DOHH2 (cell line): ENCODE measurements at regions not wholly inside any gene's neighbourhood (a gene's known extent, or its start where the extent isn't known, plus 50 kb on each side); places are given as distances from the start of the nearest gene placed in this dataset.

Experiments
- EZH2phosphoT487 ChIP-seq: fragments of 200-600 bp; sonication (generic); IDR thresholded peaks from 2 replicates; pipeline ENCODE4 v1.6.1; 2017; ENCODE audit warnings: borderline replicate concordance, mild to moderate bottlenecking, antibody characterized with exemption, low read length, moderate library complexity, mixed read lengths
- TF ChIP-seq, protein P1 (sequence below): fragments of 200-600 bp; sonication (generic); IDR thresholded peaks from one replicate; pipeline ENCODE4 v1.5.1; 2014; ENCODE audit warnings: antibody characterized with exemption, mild to moderate bottlenecking, low read depth, low read length; ENCODE audit not compliant: poor library complexity, severe bottlenecking

DNA sequence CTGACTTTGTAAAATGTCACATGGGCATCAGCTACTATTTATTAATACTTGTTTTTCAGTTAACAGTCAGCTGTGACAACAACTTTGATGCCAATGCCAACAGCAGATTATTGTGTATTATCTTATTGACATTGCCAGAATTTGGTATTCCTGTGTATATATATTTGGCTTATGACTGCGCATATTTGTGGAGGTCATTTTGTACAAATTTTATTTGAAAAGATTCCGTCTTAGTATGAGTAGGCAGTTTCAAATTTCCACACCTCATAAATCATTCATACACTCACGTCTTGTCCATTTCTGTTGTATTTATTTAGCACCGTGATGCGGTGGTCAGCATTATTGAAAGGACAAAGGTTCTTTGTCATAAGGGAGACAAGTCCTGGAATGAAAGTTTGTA, 558.2 kb upstream of the NDST4 start:
- TF ChIP-seq, protein P1, sequence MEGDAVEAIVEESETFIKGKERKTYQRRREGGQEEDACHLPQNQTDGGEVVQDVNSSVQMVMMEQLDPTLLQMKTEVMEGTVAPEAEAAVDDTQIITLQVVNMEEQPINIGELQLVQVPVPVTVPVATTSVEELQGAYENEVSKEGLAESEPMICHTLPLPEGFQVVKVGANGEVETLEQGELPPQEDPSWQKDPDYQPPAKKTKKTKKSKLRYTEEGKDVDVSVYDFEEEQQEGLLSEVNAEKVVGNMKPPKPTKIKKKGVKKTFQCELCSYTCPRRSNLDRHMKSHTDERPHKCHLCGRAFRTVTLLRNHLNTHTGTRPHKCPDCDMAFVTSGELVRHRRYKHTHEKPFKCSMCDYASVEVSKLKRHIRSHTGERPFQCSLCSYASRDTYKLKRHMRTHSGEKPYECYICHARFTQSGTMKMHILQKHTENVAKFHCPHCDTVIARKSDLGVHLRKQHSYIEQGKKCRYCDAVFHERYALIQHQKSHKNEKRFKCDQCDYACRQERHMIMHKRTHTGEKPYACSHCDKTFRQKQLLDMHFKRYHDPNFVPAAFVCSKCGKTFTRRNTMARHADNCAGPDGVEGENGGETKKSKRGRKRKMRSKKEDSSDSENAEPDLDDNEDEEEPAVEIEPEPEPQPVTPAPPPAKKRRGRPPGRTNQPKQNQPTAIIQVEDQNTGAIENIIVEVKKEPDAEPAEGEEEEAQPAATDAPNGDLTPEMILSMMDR: no peak
- no peak for TF ChIP-seq EZH2phosphoT487
